DMS153 treated with DMSO at 0.1 percent for 48 hours (cell line): ENCODE measurements at regions not wholly inside any gene's neighbourhood (a gene's known extent, or its start where the extent isn't known, plus 50 kb on each side); places are given as distances from the start of the nearest gene placed in this dataset.
"Not testable (repeated sequence)": the region's sequence is repeated elsewhere in the genome, so short reads cannot be mapped to it uniquely, and the experiment has no call there.

ENCODE experiments used
- DNase-seq: peaks from one replicate; lab custom pipeline; 2025; ENCODE audit not compliant: unreplicated experiment; lab: John Stamatoyannopoulos, UW

DNA sequence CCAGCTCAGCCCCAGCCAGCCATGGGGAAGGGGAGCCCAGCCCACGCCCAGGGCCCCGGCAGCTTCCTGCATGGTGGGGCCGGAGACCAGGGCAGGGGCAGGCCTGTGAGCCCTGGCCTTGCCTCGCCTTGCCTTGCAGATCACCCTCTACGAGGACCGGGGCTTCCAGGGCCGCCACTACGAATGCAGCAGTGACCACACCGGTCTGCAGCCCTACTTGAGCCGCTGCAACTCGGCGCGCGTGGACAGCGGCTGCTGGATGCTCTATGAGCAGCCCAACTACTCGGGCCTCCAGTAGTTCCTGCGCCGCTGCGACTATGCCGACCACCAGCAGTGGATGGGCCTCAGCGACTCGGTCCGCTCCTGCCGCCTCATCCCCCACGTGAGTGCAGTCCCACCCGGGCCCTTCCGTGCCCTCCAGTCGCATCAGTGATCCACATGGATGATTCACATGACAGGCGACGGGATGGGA, 278.6 kb upstream of the MAP2 start:
- not testable (repeated sequence) for DNase-seq

GRCh38 chr2:209145941-209146681, 277.7 kb upstream of the MAP2 start:
- DNase-seq = no peak

DNA sequence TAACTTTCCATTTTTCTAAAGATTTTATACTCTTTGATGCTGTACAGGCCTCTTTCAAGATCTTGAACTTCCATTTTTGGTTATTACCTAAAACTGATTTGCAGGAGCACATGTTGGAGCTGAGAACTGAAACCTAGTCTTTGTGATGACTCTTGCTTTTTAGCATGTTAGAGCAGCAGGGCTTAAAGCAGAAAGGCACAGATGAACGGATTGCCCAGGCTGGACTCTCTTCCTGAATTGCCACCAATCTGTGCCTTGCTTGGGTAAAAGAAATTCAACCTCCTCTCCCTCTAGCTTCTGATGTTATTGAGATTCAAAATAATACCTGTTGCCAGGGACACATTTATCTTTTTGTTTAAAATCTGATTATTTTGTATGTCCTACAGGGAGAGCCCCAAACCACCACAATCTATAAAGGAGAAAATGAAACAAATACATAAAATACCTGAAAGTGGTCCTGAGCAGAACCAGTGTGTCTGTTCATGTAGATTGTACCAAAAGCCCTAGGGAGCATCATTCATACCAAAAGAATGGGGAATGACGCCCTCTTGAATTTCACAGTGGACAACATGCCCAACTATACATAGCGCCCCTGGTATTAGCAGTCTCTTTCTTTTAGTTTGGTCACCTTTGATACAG, 277.0 kb upstream of the MAP2 start:
- DNase-seq = no peak

- DNase-seq = no peak
These were observed 275.9 kb upstream of the MAP2 start for GRCh38 chr2:209147981-209148380.

DNA sequence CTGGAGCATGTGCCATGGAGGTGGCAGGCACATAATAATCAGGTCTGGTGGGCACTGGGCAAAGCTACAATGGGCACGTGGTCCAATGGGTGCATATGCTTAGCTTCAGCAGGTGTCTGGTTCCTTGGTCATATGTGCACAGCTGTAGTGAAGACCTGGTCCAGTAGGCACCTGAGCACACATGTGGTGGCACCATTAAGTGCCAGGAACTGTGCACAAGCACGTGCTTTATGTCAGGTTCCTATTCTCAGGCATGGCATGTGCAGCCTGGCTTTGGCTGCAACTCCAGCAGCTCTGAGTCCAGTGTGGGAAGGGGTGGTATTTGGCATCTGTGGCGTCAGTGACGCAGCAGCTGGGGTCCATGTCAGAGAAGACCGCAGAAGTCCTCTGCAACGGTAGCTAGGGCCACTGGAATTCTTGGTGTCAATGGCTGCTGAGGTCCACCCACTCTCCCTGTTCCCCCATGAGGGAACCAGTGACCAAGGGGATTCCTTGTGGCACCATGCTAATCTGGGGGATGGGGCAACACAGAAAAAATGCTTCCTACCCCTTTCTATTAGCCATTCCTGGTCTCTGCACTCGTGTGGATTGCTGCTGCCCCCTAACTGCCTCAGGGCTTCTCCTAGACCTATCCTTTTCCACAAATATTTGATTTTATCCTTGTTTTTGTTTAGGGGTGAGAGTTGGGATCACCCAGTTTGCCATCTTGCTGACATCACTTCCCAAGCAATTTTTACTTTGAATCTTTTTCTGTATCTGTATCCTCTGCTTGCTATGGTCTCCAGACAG, 262.9 kb upstream of the MAP2 start:
- DNase-seq = no peak

- DNase-seq = no peak
These were observed 261.7 kb upstream of the MAP2 start for GRCh38 chr2:209162129-209162528.

- no peak for DNase-seq
These were observed 241.9 kb upstream of the MAP2 start for GRCh38 chr2:209181984-209182383.

DNA sequence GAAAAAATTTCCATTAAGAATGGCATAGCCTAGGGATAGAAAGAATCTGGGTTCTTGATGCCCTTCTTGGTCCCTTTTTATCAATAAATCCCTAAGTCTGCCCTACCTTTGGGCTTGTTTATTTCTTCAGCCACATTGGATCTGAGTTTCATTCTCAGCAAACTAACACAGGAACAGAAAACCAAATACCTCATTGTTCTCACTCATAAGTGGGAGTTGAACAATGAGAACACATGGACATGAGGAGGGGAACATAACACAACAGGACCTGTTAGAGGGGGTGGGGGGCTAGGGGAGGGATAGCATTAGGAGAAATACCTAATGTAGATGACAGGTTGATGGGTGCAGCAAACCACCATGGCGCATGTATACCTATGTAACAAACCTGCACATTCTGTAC, 237.0 kb upstream of the MAP2 start:
- DNase-seq = not testable (repeated sequence)

GRCh38 chr2:209189893-209190292, 234.0 kb upstream of the MAP2 start:
- DNase-seq = no peak

DNA sequence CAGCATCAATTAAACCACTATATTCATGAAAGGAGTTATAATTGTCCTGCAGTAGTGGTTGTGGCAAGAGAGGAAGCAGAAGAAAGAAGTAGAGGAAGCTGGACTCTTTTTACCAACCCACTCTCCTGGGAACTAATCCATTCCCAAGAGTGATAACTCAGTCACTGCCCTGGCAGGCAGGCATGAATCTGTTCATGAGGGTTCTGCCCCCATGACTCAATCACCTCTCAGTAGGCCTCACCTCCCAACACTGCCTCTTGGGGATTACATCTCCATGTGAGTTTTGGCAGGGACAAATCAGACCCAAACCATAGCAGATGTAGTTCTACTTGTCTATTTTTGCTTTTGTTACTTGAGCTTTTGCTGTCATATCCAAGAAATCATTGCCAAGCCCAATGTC, 232.7 kb upstream of the MAP2 start:
- no peak for DNase-seq

DNA sequence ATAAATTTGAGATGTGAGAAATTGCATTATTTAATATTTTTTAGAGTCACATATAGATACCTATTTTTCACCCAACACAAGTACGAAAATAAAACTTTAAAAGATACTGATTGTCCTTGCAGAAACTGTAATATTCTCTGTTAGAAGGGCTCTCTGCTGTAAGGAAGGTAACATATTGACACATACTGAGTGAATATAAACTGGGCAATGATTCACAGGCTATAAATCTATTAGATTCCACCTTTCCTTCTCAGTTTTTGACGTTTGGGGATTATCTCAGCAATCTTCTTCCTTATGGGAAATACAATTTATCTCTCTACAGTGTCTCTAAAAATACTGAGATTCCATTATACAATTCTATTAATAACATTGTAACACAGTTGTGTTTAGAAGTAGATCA, 229.1 kb upstream of the MAP2 start:
- no peak for DNase-seq

DNA sequence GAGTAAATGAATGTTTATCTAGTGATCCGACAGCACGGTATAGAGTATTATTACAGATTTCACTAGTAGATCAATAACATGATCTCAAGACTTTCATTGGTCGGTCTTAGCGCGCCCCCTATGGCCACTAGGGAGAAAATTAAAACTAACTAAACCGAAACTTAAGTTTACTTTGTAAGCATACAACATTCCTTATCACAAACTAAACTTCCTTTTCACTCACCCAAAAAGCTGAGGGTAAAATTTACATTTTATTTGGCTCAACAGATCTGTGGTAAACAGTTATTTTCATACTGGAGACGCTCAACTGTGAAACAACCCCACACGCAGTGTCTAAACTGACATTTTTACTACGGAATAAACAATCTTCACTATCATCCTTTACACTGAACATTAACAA, 215.6 kb upstream of the MAP2 start:
- no peak for DNase-seq

DNA sequence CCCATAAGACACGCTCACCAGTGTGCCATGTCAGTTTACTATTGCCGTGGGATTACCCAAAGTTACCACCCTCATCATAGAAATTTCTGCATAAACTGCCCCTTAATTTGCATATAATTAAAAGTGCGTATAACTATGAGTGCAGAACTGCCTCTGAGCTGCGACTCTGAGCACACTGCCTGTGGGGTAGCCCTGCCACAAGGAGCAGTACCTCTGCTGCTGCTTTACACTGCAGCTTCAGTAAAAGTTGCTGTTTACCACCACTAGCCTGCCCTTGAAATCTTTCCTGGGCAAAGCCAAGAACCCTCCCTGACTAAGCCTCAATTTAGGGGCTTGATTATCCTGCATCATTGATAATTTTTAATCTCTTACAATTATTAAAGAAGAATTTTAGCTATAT, 213.9 kb upstream of the MAP2 start:
- DNase-seq = no peak

DNA sequence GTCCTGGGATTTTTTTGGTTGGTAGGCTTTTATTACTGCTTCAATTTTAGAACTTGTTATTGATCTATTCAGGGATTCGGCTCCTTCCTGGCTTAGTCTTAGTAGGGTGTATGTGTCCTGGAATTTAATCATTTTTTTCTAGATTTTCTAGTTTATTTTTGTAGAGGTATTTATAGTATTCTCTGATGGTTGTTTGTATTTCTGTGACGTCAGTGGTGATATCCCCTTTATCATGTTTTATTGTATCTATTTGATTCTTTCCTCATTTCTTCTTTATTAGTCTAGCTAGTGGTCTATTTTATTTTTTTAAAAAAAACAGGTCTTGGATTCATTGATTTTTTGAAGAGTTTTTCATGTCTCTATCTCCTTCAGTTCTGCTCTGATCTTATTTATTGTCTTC, 193.3 kb upstream of the MAP2 start:
- DNase-seq = no peak

DNA sequence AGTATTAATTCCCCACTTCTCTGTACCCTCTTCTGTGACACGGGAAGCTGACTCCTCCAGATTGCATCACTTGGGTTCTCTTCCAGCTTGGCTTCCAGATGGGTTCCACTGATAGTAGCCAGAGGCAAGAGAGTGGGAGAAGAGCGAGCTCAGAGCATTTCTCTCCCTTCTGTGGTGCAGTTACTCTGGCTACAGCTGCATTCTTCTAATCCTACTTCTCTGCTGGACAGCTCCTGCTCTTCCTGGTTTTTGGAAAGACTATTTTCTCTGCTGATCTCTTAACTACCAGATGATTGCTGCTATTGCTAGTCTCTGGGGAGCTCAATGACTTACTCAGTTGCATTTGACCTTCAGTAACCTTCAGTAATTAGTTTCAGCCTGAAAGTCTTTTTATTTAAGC, 187.5 kb upstream of the MAP2 start:
- DNase-seq = no peak

- no peak for DNase-seq
These were observed 184.9 kb upstream of the MAP2 start for GRCh38 chr2:209238765-209239584.

DNA sequence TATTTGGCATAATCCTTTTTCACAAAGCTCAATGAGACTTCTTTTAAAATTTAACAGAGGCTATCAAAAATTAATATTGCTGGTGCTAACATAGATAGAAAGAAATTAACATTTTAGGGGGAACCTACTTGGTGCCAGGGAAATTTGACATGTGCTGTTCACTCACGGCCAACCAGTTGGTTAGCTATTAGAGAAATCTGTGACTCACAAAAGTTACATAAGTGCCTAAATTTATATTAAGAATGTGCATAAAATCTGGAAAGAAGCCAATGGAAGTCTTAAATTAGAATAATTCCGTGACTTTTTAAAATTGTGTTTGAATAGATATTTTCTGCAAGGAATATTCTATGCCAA, 184.3 kb upstream of the MAP2 start:
- no peak for DNase-seq

DNA sequence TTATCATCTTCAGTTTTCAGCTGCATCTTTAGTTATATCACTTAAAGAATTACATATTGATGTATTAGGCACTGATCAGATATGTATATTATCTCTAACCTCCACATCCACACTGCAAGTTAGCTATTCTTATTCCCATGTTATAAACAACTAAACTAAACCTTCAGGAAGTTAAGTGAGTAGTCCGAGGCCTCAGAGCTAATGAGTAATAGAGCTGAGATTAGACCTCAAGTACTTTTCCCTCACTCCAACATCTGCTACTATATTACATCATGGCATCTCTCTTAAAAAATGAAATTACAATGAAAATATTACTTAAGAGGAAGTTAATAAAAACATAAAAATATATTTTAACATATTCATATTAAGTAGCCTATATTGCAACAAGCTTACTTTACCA, 183.6 kb upstream of the MAP2 start:
- DNase-seq = no peak

- DNase-seq = no peak
These were observed 170.3 kb upstream of the MAP2 start for GRCh38 chr2:209253544-209253943.

- DNase-seq = no peak
These were observed 164.1 kb upstream of the MAP2 start for GRCh38 chr2:209259767-209260166.

DNA sequence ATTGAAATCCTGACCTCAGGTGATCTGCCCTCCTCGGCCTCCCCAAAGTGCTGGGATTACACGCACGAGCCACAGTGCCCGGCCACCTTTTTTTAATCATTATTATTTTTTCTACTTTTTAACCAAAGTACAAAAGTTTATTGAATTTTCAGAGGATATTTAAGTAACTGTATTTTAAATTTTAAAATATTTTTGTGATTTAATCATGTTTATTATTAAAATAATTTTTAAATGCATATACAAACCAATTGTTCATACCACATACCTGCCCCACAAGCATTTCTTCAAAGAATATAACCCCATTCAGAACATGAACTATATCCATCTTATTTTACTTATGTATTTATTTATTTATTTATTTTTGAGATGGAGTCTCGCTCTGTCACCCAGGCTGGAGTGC, 163.6 kb upstream of the MAP2 start:
- no peak for DNase-seq
